ENCODE measurements at regions not wholly inside any gene's neighbourhood (a gene's known extent, or its start where the extent isn't known, plus 50 kb on each side); places are given as distances from the start of the nearest gene placed in this dataset.

DNA sequence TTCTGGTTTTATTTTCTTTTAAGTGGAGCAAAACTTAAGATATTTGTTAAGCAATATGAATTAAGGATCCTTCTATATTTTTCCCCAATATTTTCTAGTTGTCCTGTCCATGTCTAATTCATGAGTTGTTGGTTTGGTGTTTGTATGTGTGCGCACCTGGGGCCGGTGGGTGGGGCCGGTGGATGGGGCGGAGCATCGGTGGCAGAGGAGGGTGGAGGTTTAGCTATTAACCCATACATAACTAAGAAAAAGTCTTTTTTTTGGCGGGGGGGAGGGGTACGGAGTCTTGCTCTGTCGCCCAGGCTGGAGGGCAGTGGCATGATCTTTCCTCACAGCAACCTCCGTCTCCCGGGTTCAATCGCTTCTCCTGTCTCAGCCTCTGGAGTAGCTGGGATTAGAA, 489.8 kb downstream of the PDGFC start:
- no peak for DNase-seq
- 89 to 95% methylated on average over 8 of the region's 11 CpGs for WGBS, 2 donors

DNA sequence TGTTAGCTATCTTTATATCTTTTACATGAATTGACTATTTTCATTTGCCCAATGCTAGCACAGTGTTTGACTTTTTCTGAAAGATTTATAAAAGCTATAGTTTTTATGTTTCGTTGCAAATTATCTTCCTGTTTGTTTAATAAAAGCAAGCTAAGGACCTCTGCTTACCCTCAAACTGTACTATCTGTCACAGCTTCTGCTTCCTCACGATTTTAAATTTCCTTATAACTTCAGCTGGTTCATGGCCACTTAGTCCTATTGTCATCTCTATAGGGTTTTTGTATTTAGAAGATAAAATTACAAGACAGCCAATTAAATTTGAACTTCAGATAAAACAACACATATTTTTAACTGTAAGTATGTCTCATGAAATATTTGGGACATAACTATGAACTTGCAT, 494.0 kb downstream of the PDGFC start:
- no peak for DNase-seq
- no peaks in the 10 kb centered on the region for H3K27me3 ChIP-seq
- no peaks in the 10 kb centered on the region for H3K36me3 ChIP-seq
- intact Hi-C loops (cut with DNase I): loop anchor here (10.0 kb wide), 1 partner anchor 567 kb away; no protein-coding TSS in a partner anchor
- no peak overlapping the region for H3K27ac ChIP-seq
- TF ChIP-seq, protein P1, sequence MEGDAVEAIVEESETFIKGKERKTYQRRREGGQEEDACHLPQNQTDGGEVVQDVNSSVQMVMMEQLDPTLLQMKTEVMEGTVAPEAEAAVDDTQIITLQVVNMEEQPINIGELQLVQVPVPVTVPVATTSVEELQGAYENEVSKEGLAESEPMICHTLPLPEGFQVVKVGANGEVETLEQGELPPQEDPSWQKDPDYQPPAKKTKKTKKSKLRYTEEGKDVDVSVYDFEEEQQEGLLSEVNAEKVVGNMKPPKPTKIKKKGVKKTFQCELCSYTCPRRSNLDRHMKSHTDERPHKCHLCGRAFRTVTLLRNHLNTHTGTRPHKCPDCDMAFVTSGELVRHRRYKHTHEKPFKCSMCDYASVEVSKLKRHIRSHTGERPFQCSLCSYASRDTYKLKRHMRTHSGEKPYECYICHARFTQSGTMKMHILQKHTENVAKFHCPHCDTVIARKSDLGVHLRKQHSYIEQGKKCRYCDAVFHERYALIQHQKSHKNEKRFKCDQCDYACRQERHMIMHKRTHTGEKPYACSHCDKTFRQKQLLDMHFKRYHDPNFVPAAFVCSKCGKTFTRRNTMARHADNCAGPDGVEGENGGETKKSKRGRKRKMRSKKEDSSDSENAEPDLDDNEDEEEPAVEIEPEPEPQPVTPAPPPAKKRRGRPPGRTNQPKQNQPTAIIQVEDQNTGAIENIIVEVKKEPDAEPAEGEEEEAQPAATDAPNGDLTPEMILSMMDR (IDR thresholded peaks at IDR 0.05): no peak
- TF ChIP-seq POLR2A (IDR thresholded peaks at IDR 0.05): no peak
- H3K4me1 ChIP-seq: no peaks in the 10 kb centered on the region
- WGBS, 2 donors: 52 to 64% methylated on average over 2 of the region's 2 CpGs
- H3K4me3 ChIP-seq: no peak overlapping the region
- no peaks in the 10 kb centered on the region for H3K9me3 ChIP-seq

More for the DNA sequence above, 489.8 kb downstream of the PDGFC start:
- Histone ChIP-seq H3K36me3 (no peaks in the 10 kb centered on the region), H3K27ac (no peak overlapping the region), H3K9me3 (no peaks in the 10 kb centered on the region), H3K4me3 (no peak overlapping the region), H3K4me1 (no peaks in the 10 kb centered on the region), H3K27me3 (no peaks in the 10 kb centered on the region)
- no peak for TF ChIP-seq POLR2A (IDR thresholded peaks at IDR 0.05)
- TF ChIP-seq, protein P1 (IDR thresholded peaks at IDR 0.05): no peak
- intact Hi-C loops (cut with DNase I): loop anchor here (10.0 kb wide), 1 partner anchor 493 kb away; the partner anchor contains the start of gene PDGFC

GRCh38 chr4:156476359-156476758, 495.2 kb downstream of the PDGFC start:
- H3K27me3 ChIP-seq: no peaks in the 10 kb centered on the region
- H3K27ac ChIP-seq: no peak overlapping the region
- WGBS, 2 donors: 30 to 42% methylated on average over 2 of the region's 2 CpGs
- H3K4me3 ChIP-seq: no peak overlapping the region
- intact Hi-C loops (cut with DNase I): loop anchor here (10.0 kb wide), 1 partner anchor 568 kb away; no protein-coding TSS in a partner anchor
- no peak for DNase-seq
- H3K4me1 ChIP-seq: no peaks in the 10 kb centered on the region
- no peak for TF ChIP-seq POLR2A (IDR thresholded peaks at IDR 0.05)
- TF ChIP-seq, protein P1 (IDR thresholded peaks at IDR 0.05): no peak
- H3K36me3 ChIP-seq: no peaks in the 10 kb centered on the region
- H3K9me3 ChIP-seq: no peaks in the 10 kb centered on the region

GRCh38 chr4:156475322-156475721, 496.3 kb downstream of the PDGFC start:
- Histone ChIP-seq H3K36me3 (no peaks in the 10 kb centered on the region), H3K27ac (no peak overlapping the region), H3K27me3 (no peaks in the 10 kb centered on the region), H3K4me3 (no peak overlapping the region), H3K9me3 (no peaks in the 10 kb centered on the region), H3K4me1 (no peaks in the 10 kb centered on the region)
- TF ChIP-seq, protein P1 (IDR thresholded peaks at IDR 0.05): peak in 5 of 6 experiments; percentile 24 to 64 (median 39)
- no peak for TF ChIP-seq POLR2A (IDR thresholded peaks at IDR 0.05)
- intact Hi-C loops (cut with DNase I): loop anchor here (10.0 kb wide), 1 partner anchor 569 kb away; no protein-coding TSS in a partner anchor
- DNase-seq: no peak

DNA sequence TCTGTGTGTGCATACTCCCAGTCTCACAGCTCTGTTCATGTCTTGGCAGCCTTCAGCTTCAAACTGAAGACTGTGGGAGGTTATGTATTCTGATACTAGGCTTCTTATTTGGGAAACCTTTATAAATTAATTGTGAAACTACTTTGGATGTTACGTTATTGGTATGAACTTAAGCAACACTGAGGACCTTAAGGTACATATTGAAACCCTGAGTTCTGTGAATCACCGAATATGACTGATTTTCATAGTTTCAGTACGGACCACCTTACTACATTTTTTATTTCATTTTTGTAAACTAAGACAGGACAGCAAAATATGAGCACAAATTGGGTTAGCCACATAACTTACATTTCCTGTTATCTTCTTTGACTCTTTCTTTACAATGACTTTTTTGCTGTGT, 498.4 kb downstream of the PDGFC start:
- no peaks in the 10 kb centered on the region for H3K9me3 ChIP-seq
- H3K4me3 ChIP-seq: no peak overlapping the region
- no peaks in the 10 kb centered on the region for H3K4me1 ChIP-seq
- no peaks in the 10 kb centered on the region for H3K36me3 ChIP-seq
- no peaks in the 10 kb centered on the region for H3K27me3 ChIP-seq
- 81 to 83% methylated on average over 3 of the region's 3 CpGs for WGBS, 2 donors
- TF ChIP-seq, protein P1 (IDR thresholded peaks at IDR 0.05): no peak
- no peak for TF ChIP-seq POLR2A (IDR thresholded peaks at IDR 0.05)
- H3K27ac ChIP-seq: no peak overlapping the region
- no peak for DNase-seq
- intact Hi-C loops (cut with DNase I): loop anchor here (10.0 kb wide), 1 partner anchor 572 kb away; no protein-coding TSS in a partner anchor

Data from esophagus squamous epithelium (tissue), 5 donors.